ENCODE measurements at regions not wholly inside any gene's neighbourhood (a gene's known extent, or its start where the extent isn't known, plus 50 kb on each side); places are given as distances from the start of the nearest gene placed in this dataset.

- DNase-seq, result no peak
These were observed 300.5 kb downstream of the TCERG1L start for GRCh38 chr10:131010965-131011575.

GRCh38 chr10:131011936-131012640 is 299.4 kb downstream of the TCERG1L start:
- no peak for DNase-seq

GRCh38 chr10:131012641-131012985 is 298.9 kb downstream of the TCERG1L start:
- no peak for DNase-seq

GRCh38 chr10:131013281-131013912 is 298.1 kb downstream of the TCERG1L start:
- no peak for DNase-seq

GRCh38 chr10:131014271-131014670 is 297.2 kb downstream of the TCERG1L start:
- DNase-seq, result no peak

GRCh38 chr10:131015271-131015670 is 296.2 kb downstream of the TCERG1L start:
- DNase-seq, result no peak

GRCh38 chr10:131016556-131016955 is 295.0 kb downstream of the TCERG1L start:
- no peak for DNase-seq

- no peak for DNase-seq
These were observed 293.8 kb downstream of the TCERG1L start for GRCh38 chr10:131017566-131018285.

GRCh38 chr10:131018886-131019500 is 292.5 kb downstream of the TCERG1L start:
- DNase-seq, result no peak

GRCh38 chr10:131019696-131020095 is 291.8 kb downstream of the TCERG1L start:
- DNase-seq, result no peak

- no peak for DNase-seq
These were observed 290.7 kb downstream of the TCERG1L start for GRCh38 chr10:131020775-131021174.

- no peak for DNase-seq
These were observed 290.1 kb downstream of the TCERG1L start for GRCh38 chr10:131021246-131021895.

GRCh38 chr10:131021969-131022368 is 289.6 kb downstream of the TCERG1L start:
- no peak for DNase-seq

GRCh38 chr10:131022369-131022768 is 289.2 kb downstream of the TCERG1L start:
- no peak for DNase-seq

- no peak for DNase-seq
These were observed 288.5 kb downstream of the TCERG1L start for GRCh38 chr10:131022981-131023380.

- no peak for DNase-seq
These were observed 287.0 kb downstream of the TCERG1L start for GRCh38 chr10:131024259-131025131.

GRCh38 chr10:131025333-131025732 is 286.2 kb downstream of the TCERG1L start:
- no peak for DNase-seq

GRCh38 chr10:131027256-131027655 is 284.3 kb downstream of the TCERG1L start:
- no peak for DNase-seq

- DNase-seq, result no peak
These were observed 280.2 kb downstream of the TCERG1L start for GRCh38 chr10:131031346-131031745.

- DNase-seq, result no peak
These were observed 279.0 kb downstream of the TCERG1L start for GRCh38 chr10:131032329-131033165.
